ENCODE measurements at regions not wholly inside any gene's neighbourhood (a gene's known extent, or its start where the extent isn't known, plus 50 kb on each side); places are given as distances from the start of the nearest gene placed in this dataset.

GRCh38 chr3:74074700-74075099 lies 450.0 kb upstream of the PDZRN3 start:
- TF ChIP-seq, protein P1, sequence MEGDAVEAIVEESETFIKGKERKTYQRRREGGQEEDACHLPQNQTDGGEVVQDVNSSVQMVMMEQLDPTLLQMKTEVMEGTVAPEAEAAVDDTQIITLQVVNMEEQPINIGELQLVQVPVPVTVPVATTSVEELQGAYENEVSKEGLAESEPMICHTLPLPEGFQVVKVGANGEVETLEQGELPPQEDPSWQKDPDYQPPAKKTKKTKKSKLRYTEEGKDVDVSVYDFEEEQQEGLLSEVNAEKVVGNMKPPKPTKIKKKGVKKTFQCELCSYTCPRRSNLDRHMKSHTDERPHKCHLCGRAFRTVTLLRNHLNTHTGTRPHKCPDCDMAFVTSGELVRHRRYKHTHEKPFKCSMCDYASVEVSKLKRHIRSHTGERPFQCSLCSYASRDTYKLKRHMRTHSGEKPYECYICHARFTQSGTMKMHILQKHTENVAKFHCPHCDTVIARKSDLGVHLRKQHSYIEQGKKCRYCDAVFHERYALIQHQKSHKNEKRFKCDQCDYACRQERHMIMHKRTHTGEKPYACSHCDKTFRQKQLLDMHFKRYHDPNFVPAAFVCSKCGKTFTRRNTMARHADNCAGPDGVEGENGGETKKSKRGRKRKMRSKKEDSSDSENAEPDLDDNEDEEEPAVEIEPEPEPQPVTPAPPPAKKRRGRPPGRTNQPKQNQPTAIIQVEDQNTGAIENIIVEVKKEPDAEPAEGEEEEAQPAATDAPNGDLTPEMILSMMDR (conservative IDR thresholded peaks at IDR 0.05; ENCODE audit: low read depth, low read length) = no peak
- H3K4me3 ChIP-seq (ENCODE audit: low read length) = no peak overlapping the region
- DNase-seq (ENCODE audit: low read depth) = no peak

- TF ChIP-seq, protein P1 (conservative IDR thresholded peaks at IDR 0.05; ENCODE audit: low read depth, low read length) = peak; percentile 32
- DNase-seq (ENCODE audit: low read depth) = no peak
- H3K4me3 ChIP-seq (ENCODE audit: low read length) = no peak overlapping the region
These were observed 442.6 kb upstream of the PDZRN3 start for GRCh38 chr3:74067296-74067695.

DNA sequence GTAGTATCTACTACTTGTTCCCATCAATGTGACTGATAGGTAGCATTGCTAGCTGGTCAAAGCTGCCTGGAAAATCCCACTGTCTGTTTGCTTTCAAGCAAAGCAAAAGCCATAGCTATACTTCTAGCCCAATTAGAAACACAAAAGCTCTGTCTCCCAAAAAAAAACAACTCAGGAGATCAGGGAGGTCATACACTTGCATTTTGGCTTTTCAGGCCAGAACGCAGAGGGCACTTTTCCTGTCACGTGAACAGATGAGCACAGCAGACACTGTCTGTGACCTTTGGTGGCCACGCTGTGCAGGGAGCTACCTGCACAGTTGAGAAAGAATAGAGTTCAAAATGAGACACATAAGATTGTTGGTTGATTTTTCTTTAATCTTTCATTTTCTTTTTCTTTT lies 441.7 kb upstream of the PDZRN3 start:
- no peak overlapping the region for H3K4me3 ChIP-seq (ENCODE audit: low read length)
- DNase-seq (ENCODE audit: low read depth) = no peak
- TF ChIP-seq, protein P1 (conservative IDR thresholded peaks at IDR 0.05; ENCODE audit: low read depth, low read length) = no peak

GRCh38 chr3:74059923-74060600 lies 435.3 kb upstream of the PDZRN3 start:
- H3K4me3 ChIP-seq (ENCODE audit: low read length) = no peak overlapping the region
- DNase-seq (ENCODE audit: low read depth) = no peak
- TF ChIP-seq, protein P1 (conservative IDR thresholded peaks at IDR 0.05; ENCODE audit: low read depth, low read length) = no peak

DNA sequence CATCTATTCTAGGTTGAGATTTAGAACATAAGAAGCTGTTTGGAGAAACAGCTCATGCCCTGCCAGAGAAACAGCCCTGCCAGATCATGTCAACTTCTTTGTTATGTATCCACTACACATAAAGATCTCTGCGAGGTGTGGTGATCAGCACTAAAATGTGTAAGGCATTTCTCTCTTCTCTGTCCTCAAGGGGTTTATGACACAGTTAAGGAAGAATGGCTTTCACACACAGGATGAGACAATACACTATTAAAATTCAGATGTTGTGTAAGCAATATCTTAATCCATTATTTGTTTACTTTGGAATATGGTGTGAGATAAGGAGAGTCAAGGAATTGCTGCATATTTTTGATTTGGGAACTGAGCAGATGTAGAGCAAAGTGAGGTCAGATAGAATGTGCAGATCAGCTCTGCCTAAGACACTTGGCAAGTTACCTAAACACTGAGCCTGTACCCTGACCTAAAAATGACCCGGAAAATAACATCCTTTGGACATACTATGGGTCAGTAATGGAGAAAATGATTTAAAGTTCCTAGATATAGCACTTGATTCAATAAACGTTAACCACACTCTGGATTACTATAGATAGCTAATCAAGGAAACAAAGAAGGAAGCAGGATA lies 434.7 kb upstream of the PDZRN3 start:
- no peak overlapping the region for H3K4me3 ChIP-seq (ENCODE audit: low read length)
- DNase-seq (ENCODE audit: low read depth) = no peak
- TF ChIP-seq, protein P1 (conservative IDR thresholded peaks at IDR 0.05; ENCODE audit: low read depth, low read length) = no peak

DNA sequence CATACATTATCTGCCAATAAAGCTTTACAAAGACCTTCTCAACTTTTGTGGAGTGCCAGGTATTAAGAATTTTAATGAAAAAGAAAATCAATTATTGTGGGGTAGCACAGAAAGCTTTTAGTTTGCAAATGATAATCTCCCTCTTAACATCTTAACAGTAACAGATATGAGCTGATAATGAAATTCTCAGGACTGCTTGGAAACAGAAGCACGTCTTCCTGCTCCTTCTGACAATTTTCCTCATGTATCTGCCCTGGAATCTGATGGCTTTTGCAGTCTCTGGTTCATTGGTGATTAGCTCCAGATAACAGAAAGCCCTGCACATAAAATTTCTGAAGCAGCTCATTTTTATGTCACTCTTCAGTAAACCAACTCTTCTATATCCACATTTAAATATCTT lies 432.4 kb upstream of the PDZRN3 start:
- TF ChIP-seq, protein P1 (conservative IDR thresholded peaks at IDR 0.05; ENCODE audit: low read depth, low read length) = no peak
- no peak for DNase-seq (ENCODE audit: low read depth)
- H3K4me3 ChIP-seq (ENCODE audit: low read length) = no peak overlapping the region

DNA sequence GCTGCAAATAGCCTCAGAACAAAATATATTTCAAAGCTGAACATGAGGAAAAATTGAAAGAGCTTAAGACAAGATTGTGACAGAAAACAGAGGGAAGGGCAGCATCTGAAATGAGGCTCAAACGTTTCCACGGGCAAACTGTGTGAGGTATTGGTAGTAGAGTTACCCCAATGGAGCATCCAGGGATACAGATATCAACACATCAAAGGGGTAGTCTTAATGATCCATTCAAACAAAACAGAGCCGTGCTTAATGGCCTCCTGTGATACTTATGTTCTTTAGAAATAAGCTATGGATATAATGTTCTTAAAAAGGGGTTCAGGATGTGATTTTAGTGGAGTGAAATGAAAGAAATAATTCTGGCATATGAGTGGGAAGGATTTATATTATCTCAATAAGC lies 430.3 kb upstream of the PDZRN3 start:
- TF ChIP-seq, protein P1 (conservative IDR thresholded peaks at IDR 0.05; ENCODE audit: low read depth, low read length) = no peak
- no peak overlapping the region for H3K4me3 ChIP-seq (ENCODE audit: low read length)
- no peak for DNase-seq (ENCODE audit: low read depth)
